HG03066 (cell line): ENCODE measurements at regions not wholly inside any gene's neighbourhood (a gene's known extent, or its start where the extent isn't known, plus 50 kb on each side); places are given as distances from the start of the nearest gene placed in this dataset.
"Not testable (repeated sequence)": the region's sequence is repeated elsewhere in the genome, so short reads cannot be mapped to it uniquely, and the experiment has no call there.

Experiments
- ATAC-seq: cut with Tn5 transposase; IDR thresholded peaks from one replicate; pipeline ENCODE4 v1.9.1; 2021; ENCODE audit warnings: low read depth; ENCODE audit not compliant: unreplicated experiment

- ATAC-seq = no peak
Measured at GRCh38 chr4:95898226-95898625, 58.3 kb downstream of the PDHA2 start.

GRCh38 chr4:95909211-95909610 lies 69.3 kb downstream of the PDHA2 start:
- ATAC-seq = no peak

DNA sequence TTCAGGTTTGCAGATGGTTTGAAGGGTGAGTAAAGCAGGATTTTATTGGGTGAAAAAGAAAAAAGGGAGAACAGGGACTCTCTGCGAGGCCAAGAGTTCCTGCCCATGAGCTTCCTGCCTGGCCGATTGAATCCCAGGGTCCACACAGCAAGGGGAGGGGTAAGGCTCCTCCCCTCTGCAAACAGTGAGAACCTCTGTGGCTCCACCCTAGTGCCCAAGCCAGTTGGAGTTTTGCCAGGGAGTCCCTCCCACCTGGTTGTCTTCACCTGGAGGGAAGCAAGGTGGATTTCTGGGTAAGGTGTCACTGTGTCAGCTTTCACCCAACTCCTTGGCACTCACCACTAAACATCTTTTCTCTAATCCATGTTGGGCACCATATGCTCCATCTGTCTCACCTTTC lies 70.9 kb downstream of the PDHA2 start:
- no peak for ATAC-seq

DNA sequence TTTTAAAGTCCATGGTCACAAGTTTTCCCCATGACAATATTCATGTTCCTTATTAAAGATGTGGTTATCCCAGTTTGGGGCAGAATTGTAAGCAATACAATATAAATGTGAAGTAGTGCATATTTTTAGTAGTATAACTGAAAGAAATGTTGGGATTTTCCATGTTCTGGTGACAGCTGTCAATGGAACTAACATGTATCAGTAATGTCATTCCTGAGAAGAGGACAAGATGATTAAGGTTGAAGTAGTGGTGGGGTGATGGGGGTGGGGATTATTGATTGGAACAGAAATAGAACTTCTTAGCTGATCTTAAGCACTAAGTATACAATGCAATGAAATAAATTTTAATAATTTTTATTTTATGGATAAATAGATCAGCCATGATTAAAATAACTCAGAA lies 81.6 kb downstream of the PDHA2 start:
- no peak for ATAC-seq

- no peak for ATAC-seq
Measured at GRCh38 chr4:95929448-95930064, 89.7 kb downstream of the PDHA2 start.

DNA sequence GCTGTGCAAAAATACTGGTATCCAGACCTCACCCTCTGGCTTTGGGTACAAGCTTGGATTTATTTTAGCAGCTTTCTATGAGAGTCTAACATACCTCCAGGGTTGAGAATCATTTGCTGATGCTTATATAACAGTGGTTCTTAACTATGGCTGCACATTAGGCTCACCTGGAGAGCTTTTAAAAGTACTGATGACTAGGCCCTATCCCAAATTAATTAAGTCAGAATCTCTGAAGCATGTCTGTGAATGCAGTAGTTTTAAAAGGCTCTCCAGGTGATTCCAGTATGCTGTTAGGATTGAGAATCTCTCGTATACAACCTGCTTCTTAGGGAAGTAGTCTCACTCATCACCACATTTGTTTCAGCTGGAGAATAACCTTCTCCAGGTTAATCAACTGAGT lies 99.2 kb downstream of the PDHA2 start:
- no peak for ATAC-seq

DNA sequence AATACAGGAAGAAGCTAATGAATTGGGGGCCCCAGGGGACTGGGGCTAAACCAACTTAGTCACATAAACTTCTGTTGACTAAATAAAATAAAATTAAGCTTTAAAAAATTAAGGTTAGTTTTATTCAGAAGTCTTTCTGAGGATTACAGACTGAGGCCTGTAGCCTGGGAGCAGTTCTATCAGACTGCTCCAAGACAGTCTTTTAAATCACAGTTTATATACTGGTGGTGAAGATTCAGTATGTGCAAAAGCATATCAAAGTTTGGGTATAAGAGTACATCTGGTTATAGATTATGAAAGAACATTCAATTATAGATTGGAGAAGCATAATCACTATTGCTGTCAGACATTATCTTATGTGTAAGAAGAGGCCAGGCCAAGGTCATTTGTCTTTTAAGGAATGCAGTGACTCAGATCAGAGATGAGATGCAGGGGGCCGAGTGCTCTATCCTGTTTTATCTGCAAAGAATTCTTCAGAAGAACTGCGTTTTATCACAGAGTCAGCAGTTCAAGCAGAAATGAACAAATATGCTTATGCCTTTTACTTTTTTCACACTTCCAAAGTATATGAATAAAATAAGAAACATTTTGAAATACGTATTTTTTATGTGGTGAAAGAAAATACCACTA lies 109.4 kb downstream of the PDHA2 start:
- ATAC-seq = no peak

DNA sequence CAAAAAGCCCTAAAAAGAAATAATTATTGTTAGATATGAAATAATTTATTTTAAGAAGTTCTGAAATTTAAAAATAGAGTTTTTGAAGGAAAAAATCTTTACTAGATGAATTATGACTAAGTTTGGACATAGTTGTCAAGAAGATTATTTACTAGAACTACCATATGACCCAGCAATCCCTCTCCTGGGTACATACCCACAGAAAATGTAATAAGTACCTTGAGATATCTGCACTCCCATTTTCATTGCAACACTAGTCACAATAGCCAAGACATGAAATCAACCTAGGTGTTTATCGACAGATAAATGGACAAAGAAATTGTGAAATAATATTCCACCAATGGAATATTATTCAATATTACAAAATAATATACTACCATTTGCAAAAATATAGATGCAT lies 109.9 kb downstream of the PDHA2 start:
- ATAC-seq = no peak

DNA sequence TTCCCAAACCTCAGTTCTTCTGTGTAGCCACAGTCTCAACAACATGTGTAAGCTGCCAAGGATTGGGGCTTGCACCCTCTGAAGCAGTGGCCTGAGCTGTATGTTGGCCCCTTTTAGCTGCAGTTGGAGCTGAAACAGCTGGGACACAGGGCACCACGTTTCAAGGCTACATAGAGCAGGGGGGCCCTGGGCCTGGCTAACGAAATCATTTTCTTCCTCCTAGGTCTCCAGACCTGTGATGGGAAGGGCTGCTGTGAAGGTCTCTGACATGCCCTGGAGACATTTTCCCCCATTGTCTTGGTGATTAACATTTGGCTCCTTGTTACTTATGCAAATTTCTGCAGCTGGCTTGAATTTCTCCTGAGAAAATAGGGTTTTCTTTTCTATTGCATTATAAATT lies 112.6 kb downstream of the PDHA2 start:
- not testable (repeated sequence) for ATAC-seq

DNA sequence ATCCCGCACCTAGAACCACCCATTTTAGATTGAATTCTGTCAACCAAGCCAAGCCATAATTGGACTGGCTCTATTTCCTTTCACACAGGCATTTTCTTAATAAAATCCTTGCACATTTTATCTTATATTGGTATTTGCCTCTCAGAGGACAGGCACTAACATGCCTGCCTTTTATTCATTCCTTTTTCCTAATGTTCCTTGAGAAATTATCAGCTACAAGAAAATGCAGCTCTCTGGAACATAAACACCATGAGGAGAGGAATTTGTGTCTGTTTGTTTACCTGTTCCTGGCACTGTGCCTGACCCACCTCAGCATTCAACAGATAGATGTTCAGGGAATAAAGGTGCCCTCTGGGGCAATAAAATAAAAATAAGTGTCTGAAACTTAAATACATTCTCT lies 116.2 kb downstream of the PDHA2 start:
- no peak for ATAC-seq

GRCh38 chr4:95957054-95957453 lies 117.2 kb downstream of the PDHA2 start:
- no peak for ATAC-seq

- no peak for ATAC-seq
Measured at GRCh38 chr4:95957759-95958158, 117.9 kb downstream of the PDHA2 start.

GRCh38 chr4:95959182-95959581 lies 119.3 kb downstream of the PDHA2 start:
- ATAC-seq = no peak

GRCh38 chr4:95959633-95960032 lies 119.7 kb downstream of the PDHA2 start:
- no peak for ATAC-seq

DNA sequence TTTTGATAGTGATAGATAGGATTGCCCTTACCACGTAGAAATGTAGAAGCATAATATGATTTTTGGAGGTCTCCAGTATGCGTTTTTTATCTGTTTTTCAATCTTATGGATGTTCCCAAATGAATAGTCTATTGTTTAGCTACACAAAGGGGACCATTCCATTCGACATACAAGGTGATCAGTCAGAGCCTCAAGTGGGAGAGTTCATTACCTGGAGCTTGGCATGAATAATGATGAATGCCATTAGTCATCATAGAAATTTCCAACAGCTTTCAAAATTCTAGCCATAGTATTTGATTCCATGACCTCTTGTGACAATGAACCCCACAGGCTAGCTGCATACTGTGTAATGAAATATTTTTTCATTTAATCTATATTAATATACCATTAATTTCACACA lies 123.6 kb downstream of the PDHA2 start:
- no peak for ATAC-seq

DNA sequence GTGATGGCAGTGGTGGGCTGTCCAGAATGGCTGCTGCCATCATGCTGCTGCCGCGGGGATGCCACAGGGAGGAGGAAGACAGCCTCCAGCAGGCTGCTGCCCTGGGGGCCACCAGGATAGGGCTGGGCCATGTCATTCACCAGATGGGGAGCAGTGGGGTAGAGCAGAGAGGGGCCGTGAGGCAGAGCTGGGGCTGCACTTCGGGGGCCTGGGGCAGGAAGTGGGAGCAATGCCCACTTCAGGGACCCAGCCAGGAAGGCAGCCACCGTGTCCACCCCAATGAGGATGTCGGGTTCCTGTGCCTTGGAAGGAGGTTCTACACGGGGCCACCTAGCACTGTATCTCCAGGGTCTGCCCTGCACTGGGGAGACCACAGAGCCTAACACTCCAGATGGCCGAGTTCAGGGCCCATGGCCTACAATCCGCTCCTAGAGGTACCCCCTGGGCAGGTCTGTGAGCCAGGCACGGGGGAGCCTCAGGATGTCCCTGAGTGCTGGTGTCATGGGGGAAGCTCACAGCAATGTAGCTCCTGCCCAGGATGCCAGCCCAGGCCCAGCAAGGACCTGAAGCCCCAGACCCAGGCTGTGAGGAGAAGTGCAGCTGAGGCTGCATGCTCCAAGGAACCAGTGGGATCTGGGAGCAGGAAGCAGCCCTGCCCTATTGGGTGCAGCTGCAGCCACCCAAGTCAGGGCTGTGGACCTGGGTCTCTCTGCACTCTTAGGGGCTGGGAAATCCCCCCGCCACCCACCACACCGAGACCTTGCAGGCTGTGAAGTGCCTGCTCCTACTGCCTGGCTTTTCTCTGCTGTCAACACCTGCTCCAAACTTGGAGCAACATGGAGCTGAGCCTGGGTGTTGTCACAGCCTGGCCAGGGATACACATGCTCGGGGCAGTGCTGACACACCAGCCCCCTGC lies 140.3 kb downstream of the PDHA2 start:
- no peak for ATAC-seq

DNA sequence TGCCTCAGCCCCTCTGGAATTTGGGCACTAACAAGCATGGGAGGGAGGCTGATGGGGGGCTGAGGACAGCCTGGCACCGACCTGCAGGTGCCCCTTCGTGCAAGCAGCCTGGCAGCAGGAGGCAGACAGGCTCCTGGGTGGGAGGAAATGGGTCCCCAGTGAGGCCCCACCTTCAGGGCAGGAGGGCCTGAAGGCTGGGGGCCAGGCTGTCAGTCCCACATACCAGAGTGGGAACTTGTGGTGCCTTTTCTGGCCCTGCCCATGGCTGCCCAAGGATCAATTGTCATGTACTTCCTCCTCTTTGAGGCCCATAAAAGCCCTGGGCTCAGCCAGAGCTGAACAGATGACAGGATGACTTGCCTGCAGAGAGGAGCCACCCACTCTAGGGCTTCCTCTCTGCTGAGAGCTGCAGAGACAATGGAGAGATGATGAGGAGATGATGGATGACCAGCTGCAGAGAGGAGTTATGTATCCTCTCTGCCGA lies 141.0 kb downstream of the PDHA2 start:
- no peak for ATAC-seq

DNA sequence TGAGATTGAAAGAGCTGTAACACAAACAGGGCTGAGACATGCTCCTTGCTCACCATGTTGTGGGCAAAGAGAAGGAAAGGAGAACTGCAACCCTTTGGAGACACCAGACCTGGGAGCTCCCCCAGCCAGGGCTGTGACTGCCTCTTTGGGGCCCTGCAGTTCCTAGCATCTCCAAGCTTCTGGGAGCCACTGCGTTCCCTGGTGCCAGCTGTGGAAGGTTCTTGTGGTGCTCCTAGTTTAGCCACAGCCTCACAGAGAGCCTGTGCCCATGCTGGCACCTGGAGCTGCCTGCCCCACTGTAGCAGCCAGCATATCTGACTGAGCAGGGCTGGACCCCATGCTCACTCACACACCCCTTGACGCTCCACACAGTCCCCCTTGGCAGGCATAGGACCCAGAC lies 141.7 kb downstream of the PDHA2 start:
- ATAC-seq = no peak

DNA sequence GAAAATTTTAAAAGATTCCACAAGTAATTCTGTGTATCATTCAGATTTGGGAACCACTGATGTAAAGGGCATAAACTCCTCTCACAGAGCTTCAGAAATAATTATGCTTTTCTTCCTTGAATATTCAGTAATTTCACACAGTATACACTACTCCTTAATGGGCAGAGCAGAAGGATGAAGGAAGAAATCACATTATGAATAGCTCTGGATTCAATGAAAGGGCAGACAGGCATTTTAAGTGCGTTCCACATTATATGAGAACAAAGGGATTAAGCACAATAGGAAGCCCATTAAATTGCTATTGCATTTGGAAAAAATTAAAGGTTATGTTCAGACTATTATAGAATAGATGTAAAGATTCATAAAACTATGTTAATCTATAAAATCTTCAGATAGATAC lies 142.6 kb downstream of the PDHA2 start:
- ATAC-seq = no peak

DNA sequence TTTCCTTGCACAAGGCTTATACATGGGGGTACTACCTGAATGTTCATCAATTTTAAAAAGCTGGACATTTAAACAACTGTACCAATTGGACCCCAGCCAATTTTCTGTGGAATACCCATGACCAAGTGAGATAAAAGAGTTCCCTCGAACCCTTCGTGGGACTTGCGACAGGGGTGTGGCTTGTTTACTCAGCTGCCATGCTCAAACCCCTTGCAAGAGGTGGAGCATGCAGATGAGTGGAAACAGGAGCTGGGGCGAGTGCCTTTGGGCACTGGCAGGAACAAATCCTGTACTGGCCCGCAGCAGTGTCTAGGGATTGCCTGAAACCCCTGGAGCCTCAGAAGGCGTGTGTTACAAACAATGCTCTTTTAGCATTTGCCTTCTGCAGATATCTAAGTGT lies 144.2 kb downstream of the PDHA2 start:
- ATAC-seq = no peak

- ATAC-seq = no peak
Measured at GRCh38 chr4:95985051-95985450, 145.2 kb downstream of the PDHA2 start.
